ENCODE measurements at regions not wholly inside any gene's neighbourhood (a gene's known extent, or its start where the extent isn't known, plus 50 kb on each side); places are given as distances from the start of the nearest gene placed in this dataset.

DNA sequence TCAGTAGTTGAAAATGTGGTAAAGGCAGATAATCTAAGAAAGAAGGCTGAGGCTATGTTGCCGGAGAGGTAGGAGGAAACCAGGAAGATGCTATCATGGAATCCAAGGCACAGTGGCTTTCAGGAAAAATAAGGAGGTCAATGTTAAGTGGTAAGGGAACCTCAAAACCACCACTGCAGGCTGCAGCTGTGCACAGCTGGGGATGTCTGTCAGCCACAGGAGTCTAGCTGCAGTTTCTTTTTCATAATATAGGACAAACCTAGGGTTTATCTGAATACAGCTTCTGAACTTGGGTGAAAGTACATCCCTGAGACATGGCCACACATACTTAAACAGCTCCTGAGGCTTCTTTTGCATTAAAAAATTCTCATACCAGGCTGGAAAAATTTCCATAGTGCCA, 93.9 kb downstream of the SLC5A7 start:
- Mint-ChIP-seq H3K27ac (no peak overlapping the region), H3K4me3 (no peak overlapping the region), H3K36me3 (ENCODE audit: insufficient read depth in 1 of 3, low read depth in 3 of 3) (peaks cover 0 to 2% (median 0%) of the 10 kb centered on the region in 3 experiments; a peak in 1 of 7 replicates), H3K4me1 (peaks cover 5 to 8% of the 10 kb centered on the region in 2 experiments), H3K27me3 (ENCODE audit: low read depth) (no peaks in the 10 kb centered on the region), H3K9me3 (no peaks in the 10 kb centered on the region; a peak in 2 of 5 replicates)
- Histone ChIP-seq H3K4me2 (ENCODE audit: insufficient read depth, insufficient read length, low read length) (no peak overlapping the region), H3K23me2 (ENCODE audit: insufficient read length, low read depth, low read length, poor library complexity, severe bottlenecking) (no peaks in the 10 kb centered on the region), H3K9ac (ENCODE audit: extremely low read depth, insufficient read length, low read length) (no peak overlapping the region), H4K5ac (ENCODE audit: insufficient read length, low read depth, low read length) (no peak overlapping the region), H3K4me1 (ENCODE audit: insufficient read depth, low read length) (no peaks in the 10 kb centered on the region; the same call in 1 of the 2 replicates), H3K4ac (ENCODE audit: low read depth, low read length) (no peak overlapping the region), H3K56ac (ENCODE audit: insufficient read length, low read depth, low read length) (no peak overlapping the region), H3K27me3 (ENCODE audit: insufficient read depth, low read length) (no peaks in the 10 kb centered on the region), H3K27ac (ENCODE audit: insufficient read length, low read depth, low read length) (no peak overlapping the region), H2BK12ac (ENCODE audit: insufficient read length, low read depth, low read length) (no peak overlapping the region), H4K91ac (ENCODE audit: insufficient read length, low read depth, low read length) (no peak overlapping the region), H3T11ph (ENCODE audit: low read length) (no peak overlapping the region), H2AK5ac (ENCODE audit: insufficient read length, low read length) (no peak overlapping the region), H2BK5ac (ENCODE audit: insufficient read length, low read length) (no peak overlapping the region), H2BK120ac (ENCODE audit: low read depth, low read length, poor library complexity, severe bottlenecking) (no peak overlapping the region), H4K8ac (replicated peaks; ENCODE audit: insufficient read length, low read depth, low read length) (no peak overlapping the region), H4K20me1 (ENCODE audit: control insufficient read depth, insufficient read depth, insufficient read length) (no peaks in the 10 kb centered on the region), H2BK15ac (ENCODE audit: low read depth, low read length) (no peak overlapping the region), H3K79me1 (ENCODE audit: insufficient read depth, low read depth, low read length, poor library complexity, severe bottlenecking) (no peaks in the 10 kb centered on the region), H2BK20ac (ENCODE audit: low read depth, low read length, poor library complexity, severe bottlenecking) (no peak overlapping the region), H3K9me3 (ENCODE audit: control insufficient read depth, low read depth, low read length) (no peaks in the 10 kb centered on the region), H2AFZ (ENCODE audit: low read length) (no peak overlapping the region), H3K23ac (ENCODE audit: insufficient read length, low read depth, low read length) (no peak overlapping the region), H3K18ac (ENCODE audit: insufficient read length, low read depth, low read length) (no peak overlapping the region), H3K14ac (ENCODE audit: insufficient read depth, low read length) (no peak overlapping the region), H3K79me2 (ENCODE audit: insufficient read depth, low read length) (no peaks in the 10 kb centered on the region)
- TF ChIP-seq, protein P1, sequence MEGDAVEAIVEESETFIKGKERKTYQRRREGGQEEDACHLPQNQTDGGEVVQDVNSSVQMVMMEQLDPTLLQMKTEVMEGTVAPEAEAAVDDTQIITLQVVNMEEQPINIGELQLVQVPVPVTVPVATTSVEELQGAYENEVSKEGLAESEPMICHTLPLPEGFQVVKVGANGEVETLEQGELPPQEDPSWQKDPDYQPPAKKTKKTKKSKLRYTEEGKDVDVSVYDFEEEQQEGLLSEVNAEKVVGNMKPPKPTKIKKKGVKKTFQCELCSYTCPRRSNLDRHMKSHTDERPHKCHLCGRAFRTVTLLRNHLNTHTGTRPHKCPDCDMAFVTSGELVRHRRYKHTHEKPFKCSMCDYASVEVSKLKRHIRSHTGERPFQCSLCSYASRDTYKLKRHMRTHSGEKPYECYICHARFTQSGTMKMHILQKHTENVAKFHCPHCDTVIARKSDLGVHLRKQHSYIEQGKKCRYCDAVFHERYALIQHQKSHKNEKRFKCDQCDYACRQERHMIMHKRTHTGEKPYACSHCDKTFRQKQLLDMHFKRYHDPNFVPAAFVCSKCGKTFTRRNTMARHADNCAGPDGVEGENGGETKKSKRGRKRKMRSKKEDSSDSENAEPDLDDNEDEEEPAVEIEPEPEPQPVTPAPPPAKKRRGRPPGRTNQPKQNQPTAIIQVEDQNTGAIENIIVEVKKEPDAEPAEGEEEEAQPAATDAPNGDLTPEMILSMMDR (conservative IDR thresholded peaks at IDR 0.05): no peak
- WGBS (ENCODE audit: extremely low coverage, insufficient read length, low lambda C conversion rate): no CpG with 5 or more reads among the region's 1 CpG
- no peak for DNase-seq
